ENCODE measurements at regions not wholly inside any gene's neighbourhood (a gene's known extent, or its start where the extent isn't known, plus 50 kb on each side); places are given as distances from the start of the nearest gene placed in this dataset.
A peak's percentile ranks its signal among the peaks of the same experiment; 100 is the strongest.

DNA sequence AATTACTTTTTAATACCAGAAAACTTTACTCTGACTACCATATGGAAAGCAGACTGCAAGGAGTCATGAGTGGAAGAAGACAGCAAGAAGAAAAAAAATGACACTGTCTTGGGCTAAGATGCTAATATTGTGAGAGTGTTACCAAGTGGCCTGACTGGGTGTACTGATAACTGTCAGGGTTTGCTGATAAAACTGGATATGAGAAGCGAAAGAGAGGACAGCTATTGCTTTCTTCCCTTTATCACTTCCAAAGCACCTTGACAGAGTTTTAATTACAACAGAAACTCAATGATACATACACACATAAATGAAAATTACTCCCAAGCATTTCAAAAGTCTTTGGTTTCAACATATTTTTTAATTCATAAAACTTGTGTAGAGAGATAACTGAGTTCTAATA is 368.5 kb downstream of the ZEB2 start (continued):
- TF ChIP-seq EHMT2 (IDR thresholded peaks at IDR 0.05) (peak; percentile 77), HDAC1 (IDR thresholded peaks at IDR 0.05) (no peak), ZNF717 (CRISPR knock-in tag; IDR thresholded peaks at IDR 0.05) (no peak), RUNX1 (IDR thresholded peaks at IDR 0.05; ENCODE audit: low read depth) (no peak), SUPT5H (IDR thresholded peaks at IDR 0.05) (no peak), NUFIP1 (IDR thresholded peaks at IDR 0.05; ENCODE audit: partially characterized antibody) (no peak), KHSRP (IDR thresholded peaks at IDR 0.05) (no peak), ZSCAN32 (CRISPR knock-in tag; IDR thresholded peaks at IDR 0.05) (no peak), TAF15 (IDR thresholded peaks at IDR 0.05; ENCODE audit: low read depth, low read length) (no peak), PTTG1 (tag; IDR thresholded peaks at IDR 0.05; ENCODE audit: low read depth) (no peak), WHSC1 (IDR thresholded peaks at IDR 0.05; ENCODE audit: low read length) (no peak), MTF1 (CRISPR knock-in tag; IDR thresholded peaks at IDR 0.05; ENCODE audit: borderline replicate concordance) (no peak), CHCHD3 (CRISPR knock-in tag; IDR thresholded peaks at IDR 0.05) (no peak), ZNF644 (tag; IDR thresholded peaks at IDR 0.05; ENCODE audit: low read depth) (peak; percentile 57; the same call in 1 of the 2 replicates)
- TF ChIP-seq, protein P1, sequence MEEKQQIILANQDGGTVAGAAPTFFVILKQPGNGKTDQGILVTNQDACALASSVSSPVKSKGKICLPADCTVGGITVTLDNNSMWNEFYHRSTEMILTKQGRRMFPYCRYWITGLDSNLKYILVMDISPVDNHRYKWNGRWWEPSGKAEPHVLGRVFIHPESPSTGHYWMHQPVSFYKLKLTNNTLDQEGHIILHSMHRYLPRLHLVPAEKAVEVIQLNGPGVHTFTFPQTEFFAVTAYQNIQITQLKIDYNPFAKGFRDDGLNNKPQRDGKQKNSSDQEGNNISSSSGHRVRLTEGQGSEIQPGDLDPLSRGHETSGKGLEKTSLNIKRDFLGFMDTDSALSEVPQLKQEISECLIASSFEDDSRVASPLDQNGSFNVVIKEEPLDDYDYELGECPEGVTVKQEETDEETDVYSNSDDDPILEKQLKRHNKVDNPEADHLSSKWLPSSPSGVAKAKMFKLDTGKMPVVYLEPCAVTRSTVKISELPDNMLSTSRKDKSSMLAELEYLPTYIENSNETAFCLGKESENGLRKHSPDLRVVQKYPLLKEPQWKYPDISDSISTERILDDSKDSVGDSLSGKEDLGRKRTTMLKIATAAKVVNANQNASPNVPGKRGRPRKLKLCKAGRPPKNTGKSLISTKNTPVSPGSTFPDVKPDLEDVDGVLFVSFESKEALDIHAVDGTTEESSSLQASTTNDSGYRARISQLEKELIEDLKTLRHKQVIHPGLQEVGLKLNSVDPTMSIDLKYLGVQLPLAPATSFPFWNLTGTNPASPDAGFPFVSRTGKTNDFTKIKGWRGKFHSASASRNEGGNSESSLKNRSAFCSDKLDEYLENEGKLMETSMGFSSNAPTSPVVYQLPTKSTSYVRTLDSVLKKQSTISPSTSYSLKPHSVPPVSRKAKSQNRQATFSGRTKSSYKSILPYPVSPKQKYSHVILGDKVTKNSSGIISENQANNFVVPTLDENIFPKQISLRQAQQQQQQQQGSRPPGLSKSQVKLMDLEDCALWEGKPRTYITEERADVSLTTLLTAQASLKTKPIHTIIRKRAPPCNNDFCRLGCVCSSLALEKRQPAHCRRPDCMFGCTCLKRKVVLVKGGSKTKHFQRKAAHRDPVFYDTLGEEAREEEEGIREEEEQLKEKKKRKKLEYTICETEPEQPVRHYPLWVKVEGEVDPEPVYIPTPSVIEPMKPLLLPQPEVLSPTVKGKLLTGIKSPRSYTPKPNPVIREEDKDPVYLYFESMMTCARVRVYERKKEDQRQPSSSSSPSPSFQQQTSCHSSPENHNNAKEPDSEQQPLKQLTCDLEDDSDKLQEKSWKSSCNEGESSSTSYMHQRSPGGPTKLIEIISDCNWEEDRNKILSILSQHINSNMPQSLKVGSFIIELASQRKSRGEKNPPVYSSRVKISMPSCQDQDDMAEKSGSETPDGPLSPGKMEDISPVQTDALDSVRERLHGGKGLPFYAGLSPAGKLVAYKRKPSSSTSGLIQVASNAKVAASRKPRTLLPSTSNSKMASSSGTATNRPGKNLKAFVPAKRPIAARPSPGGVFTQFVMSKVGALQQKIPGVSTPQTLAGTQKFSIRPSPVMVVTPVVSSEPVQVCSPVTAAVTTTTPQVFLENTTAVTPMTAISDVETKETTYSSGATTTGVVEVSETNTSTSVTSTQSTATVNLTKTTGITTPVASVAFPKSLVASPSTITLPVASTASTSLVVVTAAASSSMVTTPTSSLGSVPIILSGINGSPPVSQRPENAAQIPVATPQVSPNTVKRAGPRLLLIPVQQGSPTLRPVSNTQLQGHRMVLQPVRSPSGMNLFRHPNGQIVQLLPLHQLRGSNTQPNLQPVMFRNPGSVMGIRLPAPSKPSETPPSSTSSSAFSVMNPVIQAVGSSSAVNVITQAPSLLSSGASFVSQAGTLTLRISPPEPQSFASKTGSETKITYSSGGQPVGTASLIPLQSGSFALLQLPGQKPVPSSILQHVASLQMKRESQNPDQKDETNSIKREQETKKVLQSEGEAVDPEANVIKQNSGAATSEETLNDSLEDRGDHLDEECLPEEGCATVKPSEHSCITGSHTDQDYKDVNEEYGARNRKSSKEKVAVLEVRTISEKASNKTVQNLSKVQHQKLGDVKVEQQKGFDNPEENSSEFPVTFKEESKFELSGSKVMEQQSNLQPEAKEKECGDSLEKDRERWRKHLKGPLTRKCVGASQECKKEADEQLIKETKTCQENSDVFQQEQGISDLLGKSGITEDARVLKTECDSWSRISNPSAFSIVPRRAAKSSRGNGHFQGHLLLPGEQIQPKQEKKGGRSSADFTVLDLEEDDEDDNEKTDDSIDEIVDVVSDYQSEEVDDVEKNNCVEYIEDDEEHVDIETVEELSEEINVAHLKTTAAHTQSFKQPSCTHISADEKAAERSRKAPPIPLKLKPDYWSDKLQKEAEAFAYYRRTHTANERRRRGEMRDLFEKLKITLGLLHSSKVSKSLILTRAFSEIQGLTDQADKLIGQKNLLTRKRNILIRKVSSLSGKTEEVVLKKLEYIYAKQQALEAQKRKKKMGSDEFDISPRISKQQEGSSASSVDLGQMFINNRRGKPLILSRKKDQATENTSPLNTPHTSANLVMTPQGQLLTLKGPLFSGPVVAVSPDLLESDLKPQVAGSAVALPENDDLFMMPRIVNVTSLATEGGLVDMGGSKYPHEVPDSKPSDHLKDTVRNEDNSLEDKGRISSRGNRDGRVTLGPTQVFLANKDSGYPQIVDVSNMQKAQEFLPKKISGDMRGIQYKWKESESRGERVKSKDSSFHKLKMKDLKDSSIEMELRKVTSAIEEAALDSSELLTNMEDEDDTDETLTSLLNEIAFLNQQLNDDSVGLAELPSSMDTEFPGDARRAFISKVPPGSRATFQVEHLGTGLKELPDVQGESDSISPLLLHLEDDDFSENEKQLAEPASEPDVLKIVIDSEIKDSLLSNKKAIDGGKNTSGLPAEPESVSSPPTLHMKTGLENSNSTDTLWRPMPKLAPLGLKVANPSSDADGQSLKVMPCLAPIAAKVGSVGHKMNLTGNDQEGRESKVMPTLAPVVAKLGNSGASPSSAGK (IDR thresholded peaks at IDR 0.05): no peak
- TF ChIP-seq, protein P2, sequence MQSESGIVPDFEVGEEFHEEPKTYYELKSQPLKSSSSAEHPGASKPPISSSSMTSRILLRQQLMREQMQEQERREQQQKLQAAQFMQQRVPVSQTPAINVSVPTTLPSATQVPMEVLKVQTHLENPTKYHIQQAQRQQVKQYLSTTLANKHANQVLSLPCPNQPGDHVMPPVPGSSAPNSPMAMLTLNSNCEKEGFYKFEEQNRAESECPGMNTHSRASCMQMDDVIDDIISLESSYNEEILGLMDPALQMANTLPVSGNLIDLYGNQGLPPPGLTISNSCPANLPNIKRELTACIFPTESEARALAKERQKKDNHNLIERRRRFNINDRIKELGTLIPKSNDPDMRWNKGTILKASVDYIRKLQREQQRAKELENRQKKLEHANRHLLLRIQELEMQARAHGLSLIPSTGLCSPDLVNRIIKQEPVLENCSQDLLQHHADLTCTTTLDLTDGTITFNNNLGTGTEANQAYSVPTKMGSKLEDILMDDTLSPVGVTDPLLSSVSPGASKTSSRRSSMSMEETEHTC (IDR thresholded peaks at IDR 0.05): no peak
- TF ChIP-seq, protein P3, sequence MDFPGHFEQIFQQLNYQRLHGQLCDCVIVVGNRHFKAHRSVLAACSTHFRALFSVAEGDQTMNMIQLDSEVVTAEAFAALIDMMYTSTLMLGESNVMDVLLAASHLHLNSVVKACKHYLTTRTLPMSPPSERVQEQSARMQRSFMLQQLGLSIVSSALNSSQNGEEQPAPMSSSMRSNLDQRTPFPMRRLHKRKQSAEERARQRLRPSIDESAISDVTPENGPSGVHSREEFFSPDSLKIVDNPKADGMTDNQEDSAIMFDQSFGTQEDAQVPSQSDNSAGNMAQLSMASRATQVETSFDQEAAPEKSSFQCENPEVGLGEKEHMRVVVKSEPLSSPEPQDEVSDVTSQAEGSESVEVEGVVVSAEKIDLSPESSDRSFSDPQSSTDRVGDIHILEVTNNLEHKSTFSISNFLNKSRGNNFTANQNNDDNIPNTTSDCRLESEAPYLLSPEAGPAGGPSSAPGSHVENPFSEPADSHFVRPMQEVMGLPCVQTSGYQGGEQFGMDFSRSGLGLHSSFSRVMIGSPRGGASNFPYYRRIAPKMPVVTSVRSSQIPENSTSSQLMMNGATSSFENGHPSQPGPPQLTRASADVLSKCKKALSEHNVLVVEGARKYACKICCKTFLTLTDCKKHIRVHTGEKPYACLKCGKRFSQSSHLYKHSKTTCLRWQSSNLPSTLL (IDR thresholded peaks at IDR 0.05): no peak
